Retinal pigment epithelial cell (primary cell): ENCODE measurements at regions not wholly inside any gene's neighbourhood (a gene's known extent, or its start where the extent isn't known, plus 50 kb on each side); places are given as distances from the start of the nearest gene placed in this dataset.
A peak's percentile ranks its signal among the peaks of the same experiment; 100 is the strongest.

Experiments used
- DNase-seq: peaks from one replicate; pipeline ENCODE4 v3.0.0-alpha.2; 2010; ENCODE audit warnings: low read depth
- H3K4me3 ChIP-seq: 2 replicates; pipeline ENCODE4 v1.5.1; 2011; ENCODE audit warnings: mild to moderate bottlenecking, low read length, control low read depth, moderate library complexity
- CTCF ChIP-seq: conservative IDR thresholded peaks from 2 replicates; pipeline ENCODE4 v1.5.1; 2011; ENCODE audit warnings: low read depth, low read length, control low read depth, inconsistent platforms

GRCh38 chr15:75100679-75101078 lies 77.3 kb downstream of the PPCDC start:
- no peak for TF ChIP-seq CTCF
- no peak for DNase-seq

GRCh38 chr15:75104804-75105557 lies 81.6 kb downstream of the PPCDC start:
- TF ChIP-seq CTCF, result no peak
- H3K4me3 ChIP-seq, result no peak overlapping the region
- peak; percentile 41 for DNase-seq

More at GRCh38 chr15:75100679-75101078, 77.3 kb downstream of the PPCDC start:
- no peak overlapping the region for H3K4me3 ChIP-seq

- no peak for TF ChIP-seq CTCF
- H3K4me3 ChIP-seq, result no peak overlapping the region
- no peak for DNase-seq
Measured at GRCh38 chr15:75107516-75107907, 84.1 kb downstream of the PPCDC start.

GRCh38 chr15:75107908-75108838 lies 84.8 kb downstream of the PPCDC start:
- H3K4me3 ChIP-seq, result no peak overlapping the region
- DNase-seq, result peak; percentile 39
- TF ChIP-seq CTCF, result no peak

- no peak for TF ChIP-seq CTCF
- H3K4me3 ChIP-seq, result no peak overlapping the region
- DNase-seq, result no peak
Measured at GRCh38 chr15:75109021-75109735, 85.8 kb downstream of the PPCDC start.

- TF ChIP-seq CTCF, result no peak
- DNase-seq, result no peak
- no peak overlapping the region for H3K4me3 ChIP-seq
Measured at GRCh38 chr15:75109736-75110130, 86.3 kb downstream of the PPCDC start.
